ENCODE measurements at regions not wholly inside any gene's neighbourhood (a gene's known extent, or its start where the extent isn't known, plus 50 kb on each side); places are given as distances from the start of the nearest gene placed in this dataset.
"Not testable (repeated sequence)": the region's sequence is repeated elsewhere in the genome, so short reads cannot be mapped to it uniquely, and the experiment has no call there.

DNA sequence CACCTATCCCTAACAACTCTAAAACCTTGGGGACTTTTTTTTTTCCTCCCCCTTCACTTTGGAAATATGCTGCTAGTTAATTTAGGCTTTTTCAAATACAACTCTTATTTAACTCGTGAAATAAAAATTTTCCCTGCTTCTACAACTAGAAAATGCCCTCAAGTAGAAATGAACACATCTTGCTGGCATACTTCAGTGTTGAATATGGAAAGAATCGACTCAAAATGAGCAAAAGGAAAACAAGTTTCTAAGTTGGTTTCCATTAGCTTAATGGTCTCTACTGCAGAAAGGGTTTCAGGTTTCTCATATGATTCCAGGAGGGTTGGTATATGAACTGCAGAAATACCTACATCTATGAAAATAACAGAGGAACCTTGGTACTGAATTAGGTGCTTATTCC, 118.3 kb upstream of the TMTC1 start:
- H3K9ac ChIP-seq (ENCODE audit: low read depth, low read length) = no peak overlapping the region
- H3K4me3 ChIP-seq (ENCODE audit: low read depth, low read length) = no peak overlapping the region
- H3K27me3 ChIP-seq (ENCODE audit: control insufficient read depth, insufficient read depth, low read length) = no peaks in the 10 kb centered on the region
- H3K9me3 ChIP-seq (ENCODE audit: control insufficient read depth, insufficient read depth, low read length) = no peaks in the 10 kb centered on the region
- H3K4me1 ChIP-seq (ENCODE audit: control insufficient read depth, insufficient read depth, low read length) = no peaks in the 10 kb centered on the region
- no peaks in the 10 kb centered on the region for H3K36me3 ChIP-seq (ENCODE audit: control insufficient read depth, insufficient read depth, low read length)
- no peak overlapping the region for H3K27ac ChIP-seq (ENCODE audit: low read depth, low read length)

DNA sequence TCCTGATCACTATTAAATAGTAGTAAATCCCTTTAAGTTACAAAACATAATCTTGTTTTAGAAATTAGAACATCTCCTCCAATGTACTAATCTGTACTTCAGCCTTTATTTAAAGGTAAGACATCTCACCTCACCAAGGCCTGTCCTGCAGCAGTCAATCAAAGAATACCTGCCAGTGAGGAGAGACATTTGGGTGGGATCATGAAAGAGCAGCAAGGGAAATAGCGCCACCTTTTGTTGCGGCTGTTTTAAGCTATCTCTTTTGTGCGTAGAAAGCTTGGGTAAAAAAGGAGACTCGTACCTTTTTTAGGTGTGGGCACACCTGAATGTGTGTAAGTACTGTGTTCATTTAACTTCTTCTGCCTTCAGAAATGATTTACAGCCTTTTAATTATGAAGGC, 117.8 kb upstream of the TMTC1 start:
- H3K27me3 ChIP-seq (ENCODE audit: control insufficient read depth, insufficient read depth, low read length) = no peaks in the 10 kb centered on the region
- H3K36me3 ChIP-seq (ENCODE audit: control insufficient read depth, insufficient read depth, low read length) = no peaks in the 10 kb centered on the region
- no peak overlapping the region for H3K4me3 ChIP-seq (ENCODE audit: low read depth, low read length)
- no peak overlapping the region for H3K9ac ChIP-seq (ENCODE audit: low read depth, low read length)
- H3K4me1 ChIP-seq (ENCODE audit: control insufficient read depth, insufficient read depth, low read length) = peaks cover 4% of the 10 kb centered on the region; the same call in 1 of the 2 replicates
- no peaks in the 10 kb centered on the region for H3K9me3 ChIP-seq (ENCODE audit: control insufficient read depth, insufficient read depth, low read length)
- no peak overlapping the region for H3K27ac ChIP-seq (ENCODE audit: low read depth, low read length)

DNA sequence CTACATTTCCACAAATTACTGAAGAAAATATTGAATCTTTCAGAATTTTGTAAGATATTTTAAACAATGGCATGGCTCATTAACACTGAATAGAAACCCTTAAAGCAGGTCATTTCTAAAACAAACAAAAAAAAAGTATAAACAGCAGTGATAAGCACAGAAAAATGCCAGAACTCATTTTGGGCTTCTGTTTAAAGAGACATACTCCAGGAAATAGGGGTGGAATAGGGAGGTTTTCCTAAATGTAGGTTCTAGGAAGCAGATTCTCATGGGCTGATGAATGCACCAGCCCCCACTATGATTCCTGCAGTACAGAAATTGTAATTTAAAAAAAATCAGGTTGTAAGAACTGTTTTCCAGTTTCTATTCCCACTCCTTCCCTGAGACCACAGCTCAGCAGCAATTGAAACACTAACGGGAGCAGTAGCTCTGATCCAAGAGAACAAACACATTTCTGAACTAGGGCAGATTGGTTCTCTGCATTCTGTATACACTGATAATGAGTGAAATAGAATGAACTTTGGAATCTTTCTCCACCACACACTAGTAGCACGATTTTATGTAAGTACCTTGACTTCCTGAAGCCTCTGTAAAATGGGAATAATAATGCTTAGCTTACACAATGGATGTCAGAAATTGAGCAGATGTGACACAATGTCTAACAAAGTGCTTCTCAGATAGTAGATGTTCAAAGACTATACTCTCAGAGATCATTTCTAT, 115.6 kb upstream of the TMTC1 start:
- Histone ChIP-seq H3K27ac (ENCODE audit: low read depth, low read length) (no peak overlapping the region), H3K36me3 (ENCODE audit: control insufficient read depth, insufficient read depth, low read length) (no peaks in the 10 kb centered on the region), H3K4me1 (ENCODE audit: control insufficient read depth, insufficient read depth, low read length) (peaks cover 17% of the 10 kb centered on the region), H3K4me3 (ENCODE audit: low read depth, low read length) (no peak overlapping the region), H3K9ac (ENCODE audit: low read depth, low read length) (no peak overlapping the region), H3K9me3 (ENCODE audit: control insufficient read depth, insufficient read depth, low read length) (no peaks in the 10 kb centered on the region), H3K27me3 (ENCODE audit: control insufficient read depth, insufficient read depth, low read length) (no peaks in the 10 kb centered on the region)

DNA sequence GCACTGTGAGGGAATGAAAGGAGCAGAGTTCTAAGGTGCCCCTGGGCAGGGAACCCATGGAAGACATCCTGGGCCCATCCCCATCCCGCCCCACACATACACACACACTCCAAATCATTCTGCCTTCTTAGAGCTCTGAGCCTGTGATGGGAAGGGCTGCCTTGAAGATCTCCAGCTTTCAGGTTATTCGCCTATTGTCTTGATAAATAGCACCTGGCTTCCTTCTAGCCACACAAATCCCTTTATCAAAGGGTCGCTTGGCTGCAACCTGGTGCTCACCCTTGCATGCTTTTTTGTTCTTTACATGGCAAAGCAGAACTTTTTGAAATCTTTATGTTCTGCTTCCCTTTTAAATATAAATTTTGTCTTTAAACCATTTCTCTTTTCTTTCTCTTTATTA, 112.2 kb upstream of the TMTC1 start:
- Histone ChIP-seq H3K4me3 (ENCODE audit: low read depth, low read length) (no peak overlapping the region), H3K9ac (ENCODE audit: low read depth, low read length) (no peak overlapping the region), H3K36me3 (ENCODE audit: control insufficient read depth, insufficient read depth, low read length) (no peaks in the 10 kb centered on the region), H3K27ac (ENCODE audit: low read depth, low read length) (no peak overlapping the region), H3K4me1 (ENCODE audit: control insufficient read depth, insufficient read depth, low read length) (peaks cover 17% of the 10 kb centered on the region), H3K9me3 (ENCODE audit: control insufficient read depth, insufficient read depth, low read length) (no peaks in the 10 kb centered on the region), H3K27me3 (ENCODE audit: control insufficient read depth, insufficient read depth, low read length) (no peaks in the 10 kb centered on the region)

DNA sequence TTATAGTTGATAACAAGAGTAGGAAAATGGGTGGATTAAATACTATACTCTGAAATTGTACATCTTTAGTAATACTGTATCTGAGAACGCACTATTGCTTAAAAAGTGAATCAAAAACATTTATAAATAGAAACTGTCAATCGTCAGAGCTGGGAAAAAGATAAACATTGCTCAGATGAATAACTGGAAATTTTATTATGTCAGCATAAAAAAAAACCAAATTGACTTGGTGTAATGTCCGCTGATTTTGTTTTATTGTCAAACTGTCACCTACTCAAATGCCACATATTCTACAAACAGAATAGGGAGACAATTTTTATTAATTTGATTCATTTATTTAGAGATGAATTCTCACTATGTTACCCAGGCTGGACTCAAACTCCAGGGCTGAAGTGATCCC, 109.3 kb upstream of the TMTC1 start:
- Histone ChIP-seq H3K9ac (ENCODE audit: low read depth, low read length) (no peak overlapping the region), H3K27me3 (ENCODE audit: control insufficient read depth, insufficient read depth, low read length) (no peaks in the 10 kb centered on the region), H3K36me3 (ENCODE audit: control insufficient read depth, insufficient read depth, low read length) (no peaks in the 10 kb centered on the region), H3K27ac (ENCODE audit: low read depth, low read length) (no peak overlapping the region), H3K4me1 (ENCODE audit: control insufficient read depth, insufficient read depth, low read length) (peaks cover 17% of the 10 kb centered on the region), H3K9me3 (ENCODE audit: control insufficient read depth, insufficient read depth, low read length) (no peaks in the 10 kb centered on the region), H3K4me3 (ENCODE audit: low read depth, low read length) (no peak overlapping the region)

DNA sequence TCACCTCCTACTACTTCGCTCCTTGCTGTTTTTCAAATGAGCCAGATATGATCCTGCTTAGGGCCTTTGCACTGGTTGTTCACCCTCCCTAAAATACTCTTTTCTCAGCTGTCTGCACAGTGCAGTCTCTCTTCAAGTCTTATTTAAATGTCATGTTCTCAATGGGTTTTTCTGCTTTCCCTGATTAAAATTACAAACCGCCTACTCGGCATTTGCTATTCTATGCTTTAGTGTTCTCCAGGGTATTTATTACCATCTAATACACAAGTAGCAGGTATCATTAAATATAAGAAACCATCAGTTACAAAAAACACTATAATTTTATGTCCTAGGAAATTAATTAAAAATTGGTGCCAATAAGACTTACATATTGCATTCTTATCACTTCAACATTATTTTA, 108.0 kb upstream of the TMTC1 start:
- Histone ChIP-seq H3K36me3 (ENCODE audit: control insufficient read depth, insufficient read depth, low read length) (no peaks in the 10 kb centered on the region), H3K9me3 (ENCODE audit: control insufficient read depth, insufficient read depth, low read length) (no peaks in the 10 kb centered on the region), H3K9ac (ENCODE audit: low read depth, low read length) (no peak overlapping the region), H3K4me1 (ENCODE audit: control insufficient read depth, insufficient read depth, low read length) (peaks cover 15% of the 10 kb centered on the region), H3K27me3 (ENCODE audit: control insufficient read depth, insufficient read depth, low read length) (no peaks in the 10 kb centered on the region), H3K4me3 (ENCODE audit: low read depth, low read length) (no peak overlapping the region), H3K27ac (ENCODE audit: low read depth, low read length) (no peak overlapping the region)

DNA sequence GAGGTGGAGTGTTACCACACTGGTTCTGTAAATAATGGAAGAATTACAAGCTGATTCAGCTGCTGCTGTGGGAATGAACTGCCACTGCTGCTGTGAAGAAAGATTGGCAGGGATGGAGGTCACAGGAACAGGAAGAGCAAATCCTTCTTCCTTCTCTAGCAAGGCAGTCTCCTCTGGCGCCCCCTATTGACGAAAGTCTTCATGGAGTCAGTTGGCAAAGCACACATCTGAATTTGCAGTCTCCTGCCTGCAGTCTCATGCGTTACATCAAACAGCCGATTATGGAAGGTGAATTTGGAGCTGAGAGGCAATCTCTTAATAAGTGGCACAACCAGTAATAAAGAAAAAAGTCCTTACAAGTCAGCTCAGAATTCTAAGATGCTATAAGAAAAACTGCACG, 106.0 kb upstream of the TMTC1 start:
- H3K27me3 ChIP-seq (ENCODE audit: control insufficient read depth, insufficient read depth, low read length) = no peaks in the 10 kb centered on the region
- H3K36me3 ChIP-seq (ENCODE audit: control insufficient read depth, insufficient read depth, low read length) = no peaks in the 10 kb centered on the region
- peaks cover under 1% of the 10 kb centered on the region for H3K4me1 ChIP-seq (ENCODE audit: control insufficient read depth, insufficient read depth, low read length)
- H3K9me3 ChIP-seq (ENCODE audit: control insufficient read depth, insufficient read depth, low read length) = peaks cover 11% of the 10 kb centered on the region
- H3K9ac ChIP-seq (ENCODE audit: low read depth, low read length) = no peak overlapping the region
- H3K27ac ChIP-seq (ENCODE audit: low read depth, low read length) = no peak overlapping the region
- H3K4me3 ChIP-seq (ENCODE audit: low read depth, low read length) = no peak overlapping the region

DNA sequence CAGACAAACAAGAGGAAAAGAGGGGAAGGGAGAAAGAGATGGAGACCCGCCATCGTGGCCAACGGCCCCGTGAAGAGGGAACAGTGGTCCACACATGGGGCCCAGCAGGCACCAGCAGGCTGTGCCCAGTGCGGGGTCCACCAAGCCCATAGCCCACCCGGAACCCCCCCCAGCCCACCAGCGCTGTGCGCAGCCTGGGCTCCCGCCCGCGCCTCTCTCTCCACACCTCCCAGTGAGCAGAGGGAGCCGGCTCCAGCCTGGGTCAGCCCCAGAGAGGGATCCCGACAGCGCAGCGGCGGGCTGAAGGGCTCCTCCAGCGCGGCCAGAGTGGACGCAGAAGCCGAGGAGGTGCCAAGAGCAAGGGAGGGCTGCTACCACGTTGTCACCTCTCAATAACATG, 105.0 kb upstream of the TMTC1 start:
- no peak overlapping the region for H3K27ac ChIP-seq (ENCODE audit: low read depth, low read length)
- H3K9me3 ChIP-seq (ENCODE audit: control insufficient read depth, insufficient read depth, low read length) = peaks cover 17% of the 10 kb centered on the region
- no peaks in the 10 kb centered on the region for H3K27me3 ChIP-seq (ENCODE audit: control insufficient read depth, insufficient read depth, low read length)
- no peak overlapping the region for H3K4me3 ChIP-seq (ENCODE audit: low read depth, low read length)
- no peak overlapping the region for H3K9ac ChIP-seq (ENCODE audit: low read depth, low read length)
- H3K4me1 ChIP-seq (ENCODE audit: control insufficient read depth, insufficient read depth, low read length) = peaks cover 9% of the 10 kb centered on the region
- H3K36me3 ChIP-seq (ENCODE audit: control insufficient read depth, insufficient read depth, low read length) = no peaks in the 10 kb centered on the region

DNA sequence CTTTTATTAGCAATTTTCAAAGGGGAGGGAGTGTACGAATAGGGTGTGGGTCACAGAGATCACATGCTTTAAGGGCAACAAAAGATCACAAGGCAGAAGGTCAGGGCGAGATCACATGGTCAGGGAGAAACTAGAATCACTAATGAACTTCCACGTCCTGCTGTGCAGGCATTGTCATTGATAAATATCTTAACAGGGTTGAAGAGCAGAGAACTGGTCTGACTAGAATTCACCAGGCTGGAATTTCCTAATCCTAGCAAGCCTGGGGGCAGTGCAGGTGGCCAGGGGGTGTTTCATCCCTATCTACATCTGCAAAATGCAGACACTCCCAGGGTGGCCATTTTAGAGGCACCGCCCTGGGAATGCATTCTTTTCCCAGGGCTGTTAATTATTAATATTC, 101.2 kb upstream of the TMTC1 start:
- H3K27ac ChIP-seq (ENCODE audit: low read depth, low read length) = peak overlapping the region; percentile 85
- not testable (repeated sequence) for H3K9ac ChIP-seq (ENCODE audit: low read depth, low read length); H3K36me3 ChIP-seq (ENCODE audit: control insufficient read depth, insufficient read depth, low read length); H3K27me3 ChIP-seq (ENCODE audit: control insufficient read depth, insufficient read depth, low read length); H3K4me3 ChIP-seq (ENCODE audit: low read depth, low read length)
- H3K9me3 ChIP-seq (ENCODE audit: control insufficient read depth, insufficient read depth, low read length) = peaks cover 19% of the 10 kb centered on the region
- H3K4me1 ChIP-seq (ENCODE audit: control insufficient read depth, insufficient read depth, low read length) = peaks cover 24% of the 10 kb centered on the region

DNA sequence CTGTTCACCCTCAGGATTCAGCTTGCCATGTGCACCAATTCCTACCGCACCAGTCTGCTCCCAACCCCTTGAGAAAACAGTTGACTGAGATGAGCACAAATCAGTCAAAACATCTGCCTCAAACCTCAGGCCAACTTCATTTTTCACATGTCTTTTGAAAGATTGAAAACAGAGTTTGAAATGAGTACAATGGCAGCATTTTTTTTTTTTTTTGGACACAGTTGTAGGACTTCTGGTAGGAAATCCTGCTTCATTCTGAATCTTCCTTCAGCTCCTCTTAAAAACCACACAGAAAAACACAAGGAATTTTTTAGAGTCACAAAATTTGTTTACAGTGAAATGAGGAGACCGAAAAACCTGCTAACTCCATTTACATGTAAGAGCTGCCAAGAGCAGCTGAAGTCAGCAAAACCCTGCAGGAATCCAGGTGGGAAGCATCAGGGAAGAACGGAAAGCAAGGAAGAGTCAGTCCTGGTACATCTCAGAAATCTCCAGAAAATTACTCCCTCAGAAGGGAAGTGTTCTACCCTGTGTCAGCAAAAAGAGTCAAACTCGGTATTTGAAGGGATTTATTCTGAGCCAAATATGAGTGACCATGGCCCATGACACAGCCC, 100.3 kb upstream of the TMTC1 start:
- peak overlapping the region; percentile 82 for H3K27ac ChIP-seq (ENCODE audit: low read depth, low read length)
- H3K9me3 ChIP-seq (ENCODE audit: control insufficient read depth, insufficient read depth, low read length) = peaks cover 19% of the 10 kb centered on the region
- no peaks in the 10 kb centered on the region for H3K27me3 ChIP-seq (ENCODE audit: control insufficient read depth, insufficient read depth, low read length)
- no peak overlapping the region; the same call in 1 of the 2 replicates for H3K9ac ChIP-seq (ENCODE audit: low read depth, low read length)
- H3K36me3 ChIP-seq (ENCODE audit: control insufficient read depth, insufficient read depth, low read length) = no peaks in the 10 kb centered on the region
- H3K4me3 ChIP-seq (ENCODE audit: low read depth, low read length) = peak overlapping the region; percentile 38; the same call in 1 of the 2 replicates
- peaks cover 32% of the 10 kb centered on the region for H3K4me1 ChIP-seq (ENCODE audit: control insufficient read depth, insufficient read depth, low read length)

DNA sequence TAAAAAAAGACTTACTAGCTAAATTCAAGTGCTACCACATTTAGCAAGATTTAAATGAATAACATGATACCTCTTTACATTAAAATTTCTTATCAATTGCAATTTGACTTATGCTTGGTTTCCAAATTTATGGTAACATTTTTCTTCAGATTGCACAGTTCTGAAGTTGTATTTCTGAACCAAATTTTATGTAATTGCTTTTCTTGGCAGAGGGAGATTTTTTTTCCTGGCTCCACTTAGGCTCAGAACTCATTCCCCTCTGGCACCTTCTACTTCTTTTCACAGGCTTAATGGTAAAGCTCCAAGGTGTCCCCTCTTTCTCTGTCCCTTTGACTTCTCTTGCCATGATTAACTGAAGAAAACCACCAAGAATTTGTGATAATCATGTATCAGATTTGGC, 99.8 kb upstream of the TMTC1 start:
- peaks cover 19% of the 10 kb centered on the region for H3K9me3 ChIP-seq (ENCODE audit: control insufficient read depth, insufficient read depth, low read length)
- no peak overlapping the region for H3K4me3 ChIP-seq (ENCODE audit: low read depth, low read length)
- peak overlapping the region; percentile 82 for H3K27ac ChIP-seq (ENCODE audit: low read depth, low read length)
- H3K36me3 ChIP-seq (ENCODE audit: control insufficient read depth, insufficient read depth, low read length) = no peaks in the 10 kb centered on the region
- H3K27me3 ChIP-seq (ENCODE audit: control insufficient read depth, insufficient read depth, low read length) = no peaks in the 10 kb centered on the region
- no peak overlapping the region for H3K9ac ChIP-seq (ENCODE audit: low read depth, low read length)
- peaks cover 33% of the 10 kb centered on the region for H3K4me1 ChIP-seq (ENCODE audit: control insufficient read depth, insufficient read depth, low read length)

Data from HUES48 (cell line).